Muscle of leg (tissue), 3 donors: ENCODE measurements at regions not wholly inside any gene's neighbourhood (a gene's known extent, or its start where the extent isn't known, plus 50 kb on each side); places are given as distances from the start of the nearest gene placed in this dataset.
"Not testable (repeated sequence)": the region's sequence is repeated elsewhere in the genome, so short reads cannot be mapped to it uniquely, and the experiment has no call there.

Source experiments
- DNase-seq: peaks from one replicate; pipeline ENCODE4 v3.0.0; 2013
- H3K27ac ChIP-seq: one replicate; pipeline ENCODE4 v1.5.1; 2013; ENCODE audit warnings: mild to moderate bottlenecking, low read length, control low read depth
- H3K27me3 ChIP-seq: one replicate; pipeline ENCODE4 v1.6.1; 2013; ENCODE audit warnings: low read length; ENCODE audit not compliant: control insufficient read depth, insufficient read depth
- H3K36me3 ChIP-seq: one replicate; pipeline ENCODE4 v1.6.1; 2013; ENCODE audit warnings: low read length; ENCODE audit not compliant: control insufficient read depth, insufficient read depth
- H3K4me1 ChIP-seq: one replicate; pipeline ENCODE4 v1.6.1; 2013; ENCODE audit warnings: low read length; ENCODE audit not compliant: control insufficient read depth, insufficient read depth
- H3K4me3 ChIP-seq: one replicate; pipeline ENCODE4 v1.5.1; 2013; ENCODE audit warnings: low read length, control low read depth
- H3K9me3 ChIP-seq: replicated peaks from 2 replicates; pipeline ENCODE4 v1.6.1; 2013; ENCODE audit warnings: low read depth, low read length; ENCODE audit not compliant: control insufficient read depth
- WGBS: methylation state at CpG from one replicate; pipeline ENCODE4 v1.1.5; 2013; ENCODE audit warnings: missing lambda C conversion rate; ENCODE audit not compliant: insufficient coverage; 5-methylcytosine and 5-hydroxymethylcytosine counted together

DNA sequence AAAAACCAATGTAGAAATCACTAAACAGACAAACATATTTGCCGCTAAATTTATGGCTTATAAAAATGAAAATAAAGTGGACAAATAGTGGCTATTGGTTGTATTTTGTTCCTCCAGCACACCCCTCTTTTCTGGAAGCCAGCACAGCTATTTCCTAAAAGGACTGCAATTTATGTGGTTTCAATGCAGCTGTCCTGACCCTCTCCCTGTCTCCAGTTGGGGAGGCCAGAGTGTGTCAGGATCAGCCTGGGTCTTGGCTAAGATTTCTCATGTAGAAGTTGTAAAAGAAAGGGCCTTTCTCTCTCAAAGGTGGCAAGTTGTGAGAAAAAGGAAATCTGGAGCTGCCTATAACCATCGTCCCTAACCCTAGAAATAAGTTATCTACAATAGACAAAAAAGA is 165.6 kb downstream of the ALDH8A1 start:
- DNase-seq = no peak
- WGBS = no CpG with 5 or more reads among the region's 2 CpGs
- no peaks in the 10 kb centered on the region for H3K36me3 ChIP-seq

DNA sequence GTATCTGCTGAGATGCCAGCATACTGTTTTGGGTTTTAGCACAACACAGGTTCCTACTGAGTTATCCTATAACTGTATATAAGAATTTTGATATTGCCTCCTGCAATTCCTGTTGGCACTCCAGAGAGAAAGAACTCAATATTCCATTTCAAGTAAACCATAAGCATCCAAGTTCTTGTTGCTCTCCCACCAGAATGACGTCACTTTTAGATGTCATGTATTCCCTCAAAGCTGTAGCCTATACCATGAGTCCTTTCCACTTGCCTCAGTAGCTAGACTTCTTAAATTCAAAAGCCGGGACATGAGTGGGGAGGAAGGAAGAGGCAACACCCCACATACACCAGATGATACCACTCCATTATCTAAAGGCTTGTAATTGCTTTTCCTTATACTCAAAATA is 171.5 kb downstream of the ALDH8A1 start:
- Histone ChIP-seq H3K9me3 (peaks cover 2% of the 10 kb centered on the region), H3K4me3 (no peak overlapping the region), H3K27ac (no peak overlapping the region), H3K36me3 (no peaks in the 10 kb centered on the region), H3K27me3 (no peaks in the 10 kb centered on the region), H3K4me1 (no peaks in the 10 kb centered on the region)
- DNase-seq = no peak
- WGBS = no CpG with 5 or more reads among the region's 2 CpGs

More for the DNA sequence above, 165.6 kb downstream of the ALDH8A1 start:
- Histone ChIP-seq H3K27me3 (no peaks in the 10 kb centered on the region), H3K4me1 (no peaks in the 10 kb centered on the region), H3K9me3 (no peaks in the 10 kb centered on the region), H3K4me3 (no peak overlapping the region), H3K27ac (no peak overlapping the region)

DNA sequence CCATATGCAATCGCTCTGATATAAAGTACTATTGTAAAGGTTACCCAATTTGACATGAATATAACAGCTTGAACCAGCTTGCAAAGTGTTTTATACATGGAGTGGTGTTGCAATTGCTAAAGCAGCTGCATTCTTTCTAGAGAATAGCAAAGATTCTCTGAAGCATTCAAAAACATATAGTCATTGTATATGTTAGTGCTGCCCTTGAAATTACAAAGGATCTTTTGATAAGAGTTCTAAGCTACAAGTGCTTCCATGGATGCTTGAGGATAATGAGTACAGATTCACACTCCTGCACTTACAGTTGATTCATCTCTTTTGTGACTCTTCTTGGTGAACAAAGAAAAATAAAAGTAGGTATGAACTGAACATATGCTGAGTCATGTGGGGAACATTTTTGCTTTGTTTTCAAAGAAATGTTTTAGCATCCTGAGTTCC is 175.7 kb downstream of the ALDH8A1 start:
- no peak for DNase-seq
- Histone ChIP-seq H3K9me3 (peaks cover 2% of the 10 kb centered on the region), H3K4me1 (no peaks in the 10 kb centered on the region), H3K27ac (no peak overlapping the region), H3K4me3 (no peak overlapping the region), H3K36me3 (no peaks in the 10 kb centered on the region), H3K27me3 (no peaks in the 10 kb centered on the region)
- no CpG with 5 or more reads among the region's 1 CpG for WGBS

DNA sequence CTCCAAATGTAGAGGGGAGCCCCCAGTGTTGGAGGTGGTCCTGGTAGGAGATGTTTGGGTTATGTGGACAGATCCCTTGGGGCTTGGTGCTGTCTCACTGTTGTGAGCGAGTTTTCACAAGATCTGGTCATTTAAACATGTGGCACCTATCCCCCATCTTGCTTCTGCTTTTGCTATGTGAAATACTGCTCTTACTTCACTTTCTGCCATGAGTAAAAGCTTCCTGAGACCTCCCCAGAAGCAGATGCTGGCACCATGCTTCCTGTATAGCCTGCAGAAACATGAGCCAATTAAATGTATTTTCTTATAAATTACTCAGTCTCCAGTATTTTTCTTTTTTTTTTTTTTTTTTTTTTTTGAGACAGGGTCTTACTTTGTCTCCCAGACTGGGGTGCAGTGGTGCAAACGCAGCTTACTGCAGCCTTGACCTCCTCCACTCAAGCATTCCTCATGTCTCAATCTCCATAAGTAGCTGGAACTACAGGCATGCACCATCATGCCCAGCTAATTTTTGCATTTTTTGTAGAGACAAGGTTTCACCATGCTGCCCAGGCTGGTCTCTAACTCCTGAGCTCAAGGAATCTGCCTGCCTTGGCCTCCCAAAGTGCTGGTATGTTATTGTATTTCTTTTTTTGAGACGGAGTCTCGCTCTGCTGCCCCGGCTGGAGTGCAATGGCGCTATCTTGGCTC is 177.1 kb downstream of the ALDH8A1 start:
- no peak overlapping the region for H3K27ac ChIP-seq
- H3K9me3 ChIP-seq = no peaks in the 10 kb centered on the region
- no peak for DNase-seq
- no peaks in the 10 kb centered on the region for H3K36me3 ChIP-seq
- H3K4me3 ChIP-seq = no peak overlapping the region
- WGBS = 90% methylated on average over 3 of the region's 6 CpGs
- no peaks in the 10 kb centered on the region for H3K27me3 ChIP-seq
- no peaks in the 10 kb centered on the region for H3K4me1 ChIP-seq

DNA sequence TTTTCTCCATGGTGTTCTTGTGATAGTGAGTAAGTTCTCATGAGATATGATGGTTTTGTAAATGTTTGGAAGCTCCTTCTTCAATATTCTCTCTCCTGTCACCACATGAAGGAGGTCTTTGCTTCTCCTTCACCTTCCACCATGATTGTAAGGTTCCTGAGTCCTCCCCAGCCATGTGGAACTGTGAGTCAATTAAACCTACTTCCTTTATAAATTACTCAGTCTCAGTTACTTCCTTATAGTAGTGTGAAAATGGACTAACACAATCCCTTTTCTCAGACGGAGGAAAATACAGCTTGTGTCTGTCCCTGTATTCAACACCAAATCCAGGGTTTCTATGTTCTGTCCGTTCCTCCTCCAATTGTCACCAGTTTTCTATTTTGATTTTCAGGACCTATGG is 181.0 kb downstream of the ALDH8A1 start:
- Histone ChIP-seq H3K36me3 (no peaks in the 10 kb centered on the region), H3K27me3 (no peaks in the 10 kb centered on the region), H3K27ac (no peak overlapping the region), H3K4me1 (no peaks in the 10 kb centered on the region), H3K4me3 (no peak overlapping the region), H3K9me3 (no peaks in the 10 kb centered on the region)
- DNase-seq = no peak
- whole genome bisulfite sequencing = no CpG with 5 or more reads among the region's 2 CpGs

DNA sequence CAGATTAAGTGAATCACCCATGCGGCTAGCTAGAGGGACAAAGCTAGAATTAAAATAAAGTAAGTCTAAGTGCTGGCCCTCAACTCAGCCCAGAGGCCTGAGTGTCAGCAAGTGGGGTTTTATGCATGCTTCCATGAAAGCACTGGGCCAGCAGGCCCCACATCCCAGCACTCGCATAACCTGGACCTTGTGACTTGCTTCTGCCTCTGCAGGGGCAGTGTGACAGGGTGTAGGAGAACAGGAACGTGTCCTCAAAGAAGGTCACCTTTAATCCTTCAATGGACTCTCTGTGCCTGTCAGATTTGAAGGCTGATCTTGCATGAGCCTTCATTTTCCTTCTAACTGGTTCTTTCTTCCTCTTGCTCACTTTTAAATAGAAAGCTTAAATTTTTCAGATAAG is 183.4 kb downstream of the ALDH8A1 start:
- 79% methylated on average over 2 of the region's 3 CpGs for WGBS

DNA sequence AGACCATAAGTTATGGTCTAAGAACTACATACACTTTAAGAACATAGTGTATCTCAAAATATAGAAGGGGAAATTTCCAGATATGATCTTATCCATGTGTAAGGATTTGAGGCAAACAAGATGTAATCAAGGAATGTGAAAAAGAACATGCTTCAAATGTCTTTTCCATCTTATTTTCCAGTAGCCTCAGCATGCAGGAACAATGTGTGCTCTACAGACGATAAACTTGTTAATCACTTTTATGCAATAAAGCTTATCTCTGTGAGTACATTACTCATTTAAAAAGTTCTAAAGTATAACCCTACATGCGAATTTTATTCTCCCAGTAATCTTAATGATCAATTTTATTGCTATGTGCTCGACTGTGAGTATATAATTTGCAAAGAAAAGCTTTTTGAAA is 185.2 kb downstream of the ALDH8A1 start:
- no peak overlapping the region for H3K27ac ChIP-seq
- H3K4me3 ChIP-seq = no peak overlapping the region
- WGBS = no CpG with 5 or more reads among the region's 3 CpGs
- H3K36me3 ChIP-seq = no peaks in the 10 kb centered on the region
- H3K9me3 ChIP-seq = no peaks in the 10 kb centered on the region
- no peaks in the 10 kb centered on the region for H3K4me1 ChIP-seq
- DNase-seq = no peak
- H3K27me3 ChIP-seq = no peaks in the 10 kb centered on the region

More for the DNA sequence above, 183.4 kb downstream of the ALDH8A1 start:
- Histone ChIP-seq H3K27ac (no peak overlapping the region), H3K36me3 (no peaks in the 10 kb centered on the region), H3K4me3 (no peak overlapping the region), H3K4me1 (no peaks in the 10 kb centered on the region), H3K27me3 (no peaks in the 10 kb centered on the region), H3K9me3 (no peaks in the 10 kb centered on the region)
- no peak for DNase-seq

DNA sequence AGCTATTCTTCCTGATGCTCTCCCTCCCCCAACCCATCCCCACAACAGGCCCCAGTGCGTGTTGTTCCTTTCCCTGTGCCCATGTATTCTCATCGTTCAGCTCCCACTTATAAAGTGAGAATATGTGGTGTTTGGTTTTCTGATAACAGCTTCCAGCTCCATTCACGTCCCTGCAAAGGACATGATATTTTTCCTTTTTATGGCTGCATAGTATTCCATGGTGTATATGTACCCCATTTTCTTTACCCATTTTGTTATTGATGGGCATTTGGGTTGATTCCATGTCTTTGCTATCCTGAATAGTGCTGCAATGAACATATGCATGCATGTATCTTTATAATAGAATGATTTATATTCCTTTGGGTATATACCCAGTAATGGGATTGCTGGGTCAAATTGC is 186.3 kb downstream of the ALDH8A1 start:
- not testable (repeated sequence) for H3K36me3 ChIP-seq, H3K27ac ChIP-seq, DNase-seq, H3K4me3 ChIP-seq, H3K9me3 ChIP-seq, H3K4me1 ChIP-seq, H3K27me3 ChIP-seq
- no CpG with 5 or more reads among the region's 3 CpGs for WGBS

DNA sequence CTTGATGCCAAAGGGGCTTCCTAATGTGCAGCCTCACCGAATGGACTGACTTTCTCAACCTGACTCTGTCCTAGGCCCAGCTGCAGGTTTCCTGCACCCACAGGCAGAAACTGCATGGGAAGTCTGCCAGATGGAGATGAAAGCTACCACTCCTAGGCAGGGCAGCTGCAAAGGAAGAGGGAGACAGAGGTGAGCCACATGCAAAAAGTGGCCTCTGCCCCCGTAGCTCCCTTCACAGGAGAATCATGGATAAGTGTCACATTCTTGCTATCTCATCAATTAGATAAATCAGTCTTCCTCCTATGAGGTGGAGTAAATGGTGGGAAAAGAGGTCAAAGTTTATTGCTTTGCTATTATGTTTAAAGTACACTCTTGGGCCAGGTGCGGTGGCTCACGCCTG is 191.3 kb downstream of the ALDH8A1 start:
- Histone ChIP-seq H3K4me1 (no peaks in the 10 kb centered on the region), H3K27ac (no peak overlapping the region), H3K36me3 (no peaks in the 10 kb centered on the region), H3K27me3 (no peaks in the 10 kb centered on the region), H3K4me3 (no peak overlapping the region), H3K9me3 (no peaks in the 10 kb centered on the region)
- DNase-seq = no peak
- WGBS = 89% methylated on average over 3 of the region's 4 CpGs

DNA sequence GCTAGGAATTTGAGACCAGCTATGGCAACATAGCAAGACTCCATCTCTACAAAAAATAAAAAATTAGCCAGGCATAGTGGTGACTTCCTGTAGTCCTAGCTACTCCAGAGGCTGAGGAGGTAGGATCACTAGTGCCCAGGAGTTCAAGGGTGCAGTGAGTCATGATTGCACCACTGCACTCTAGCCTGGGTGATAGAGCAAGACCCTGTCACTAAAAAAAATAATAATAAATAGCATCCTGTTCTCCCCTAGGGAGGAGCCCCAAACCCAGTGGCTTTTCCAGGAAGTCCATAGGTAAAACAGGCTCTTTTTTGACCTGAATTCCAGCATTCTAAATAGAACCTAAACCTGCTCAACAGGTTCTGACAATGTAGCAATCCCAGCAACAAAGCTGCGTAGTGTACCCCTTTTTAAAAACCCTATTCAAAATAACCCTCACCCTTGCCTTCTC is 192.0 kb downstream of the ALDH8A1 start:
- H3K27ac ChIP-seq = no peak overlapping the region
- no peak overlapping the region for H3K4me3 ChIP-seq
- no CpG with 5 or more reads among the region's 1 CpG for WGBS
- DNase-seq = no peak
- no peaks in the 10 kb centered on the region for H3K36me3 ChIP-seq
- H3K9me3 ChIP-seq = no peaks in the 10 kb centered on the region
- no peaks in the 10 kb centered on the region for H3K27me3 ChIP-seq
- no peaks in the 10 kb centered on the region for H3K4me1 ChIP-seq
